ENCODE measurements at regions not wholly inside any gene's neighbourhood (a gene's known extent, or its start where the extent isn't known, plus 50 kb on each side); places are given as distances from the start of the nearest gene placed in this dataset.

DNA sequence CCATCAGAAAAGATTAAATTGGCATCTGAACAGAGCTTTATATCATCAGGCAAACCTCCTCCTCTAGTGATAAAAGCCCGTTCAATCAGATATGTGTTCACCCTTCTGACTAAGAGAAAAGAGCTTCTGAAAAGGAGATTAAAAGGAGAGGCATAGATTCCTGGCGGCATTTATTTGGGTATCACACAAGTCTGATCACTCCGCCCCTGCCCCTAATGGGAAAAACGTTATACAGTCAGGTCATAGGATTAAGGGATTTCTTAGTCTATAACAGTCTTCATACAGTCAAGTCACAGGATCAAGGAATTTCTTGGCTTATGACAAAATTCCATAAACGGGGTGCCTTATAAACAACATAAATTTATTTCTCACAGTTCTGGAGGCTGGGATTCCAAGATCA lies 295.4 kb upstream of the SATB1 start:
- no peak overlapping the region for H3K27ac ChIP-seq
- no peak for TF ChIP-seq ZFX (IDR thresholded peaks at IDR 0.05; ENCODE audit: borderline replicate concordance)
- no peak for TF ChIP-seq CTCF (IDR thresholded peaks at IDR 0.05)

DNA sequence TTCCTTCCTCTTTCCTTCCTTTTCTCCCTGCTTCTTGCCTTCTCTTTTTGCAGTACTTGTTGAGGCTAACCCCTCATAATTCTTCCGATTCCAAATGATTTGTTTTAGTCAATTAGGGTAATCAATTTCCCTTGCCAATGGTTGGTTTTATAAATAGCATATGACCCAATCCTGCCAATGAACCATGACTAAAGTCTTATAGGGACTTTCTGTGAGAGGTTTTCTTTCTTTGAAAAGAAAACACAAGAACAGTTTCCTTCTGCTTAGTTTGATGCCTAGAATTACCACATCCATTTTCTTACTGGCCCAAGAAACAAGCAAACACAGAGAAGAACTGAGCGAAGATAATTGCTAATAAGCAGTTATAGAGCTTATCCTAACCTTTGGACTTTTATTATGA lies 292.5 kb upstream of the SATB1 start:
- no peak overlapping the region for H3K27ac ChIP-seq
- TF ChIP-seq CTCF (IDR thresholded peaks at IDR 0.05): no peak
- TF ChIP-seq ZFX (IDR thresholded peaks at IDR 0.05; ENCODE audit: borderline replicate concordance): no peak

DNA sequence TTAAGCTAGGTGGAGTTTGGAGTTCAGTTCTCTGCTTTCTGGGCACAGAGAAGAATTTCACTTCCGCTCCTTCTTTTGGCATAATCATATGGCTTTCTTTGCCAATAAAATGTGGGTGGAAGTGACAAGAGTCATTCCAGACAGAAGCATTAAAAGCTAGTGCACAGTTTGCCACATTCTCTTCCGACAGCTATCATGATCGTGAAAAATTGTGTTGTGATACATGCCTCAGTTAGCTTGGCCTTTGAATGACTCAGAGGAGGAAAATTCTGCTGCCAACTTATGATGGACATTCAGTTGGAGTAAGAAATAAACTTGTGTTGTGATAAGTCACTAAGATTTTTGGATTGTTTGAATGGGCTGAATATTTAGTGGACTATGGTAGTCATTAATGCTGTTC lies 291.7 kb upstream of the SATB1 start:
- no peak overlapping the region for H3K27ac ChIP-seq
- TF ChIP-seq ZFX (IDR thresholded peaks at IDR 0.05; ENCODE audit: borderline replicate concordance): no peak
- TF ChIP-seq CTCF (IDR thresholded peaks at IDR 0.05): no peak

- no peak for TF ChIP-seq ZFX (IDR thresholded peaks at IDR 0.05; ENCODE audit: borderline replicate concordance)
- no peak overlapping the region for H3K27ac ChIP-seq
These were observed 291.0 kb upstream of the SATB1 start for GRCh38 chr3:18716101-18716500.

DNA sequence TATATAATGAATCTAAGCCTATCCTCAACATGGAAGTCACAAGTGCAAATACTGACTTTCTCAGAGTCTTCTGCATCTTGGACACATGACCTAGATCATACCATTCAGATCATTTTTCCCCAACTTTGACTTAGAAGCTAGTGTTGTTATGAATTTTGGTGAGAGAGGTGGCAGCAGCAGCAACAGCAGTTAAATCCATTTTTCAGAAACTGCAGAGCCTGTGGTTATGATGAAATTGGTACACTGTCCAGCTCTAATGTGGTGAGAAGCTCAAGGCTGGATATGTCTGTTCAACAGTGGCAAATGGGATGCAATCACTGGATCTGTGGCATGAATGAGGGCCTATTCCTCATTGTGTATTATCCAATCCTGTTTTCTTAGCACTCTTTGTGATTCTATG lies 290.1 kb upstream of the SATB1 start:
- H3K27ac ChIP-seq: no peak overlapping the region
- TF ChIP-seq CTCF (IDR thresholded peaks at IDR 0.05) (no peak), ZFX (IDR thresholded peaks at IDR 0.05; ENCODE audit: borderline replicate concordance) (no peak)

GRCh38 chr3:18713577-18713951 lies 288.4 kb upstream of the SATB1 start:
- no peak overlapping the region for H3K27ac ChIP-seq
- no peak for TF ChIP-seq CTCF (IDR thresholded peaks at IDR 0.05)

- H3K27ac ChIP-seq: no peak overlapping the region
- no peak for TF ChIP-seq CTCF (IDR thresholded peaks at IDR 0.05)
- no peak for TF ChIP-seq ZFX (IDR thresholded peaks at IDR 0.05; ENCODE audit: borderline replicate concordance)
These were observed 287.8 kb upstream of the SATB1 start for GRCh38 chr3:18712713-18713576.

- TF ChIP-seq CTCF (IDR thresholded peaks at IDR 0.05): no peak
- no peak for TF ChIP-seq ZFX (IDR thresholded peaks at IDR 0.05; ENCODE audit: borderline replicate concordance)
- no peak overlapping the region for H3K27ac ChIP-seq
These were observed 279.2 kb upstream of the SATB1 start for GRCh38 chr3:18704326-18704725.
